Smooth muscle cell (in vitro differentiated cells): ENCODE measurements at regions not wholly inside any gene's neighbourhood (a gene's known extent, or its start where the extent isn't known, plus 50 kb on each side); places are given as distances from the start of the nearest gene placed in this dataset.
"Not testable (repeated sequence)": the region's sequence is repeated elsewhere in the genome, so short reads cannot be mapped to it uniquely, and the experiment has no call there.

ENCODE experiments used
- DNase-seq: peaks from one replicate; lab custom pipeline; 2025; ENCODE audit not compliant: unreplicated experiment; lab: John Stamatoyannopoulos, UW
- H2AFZ ChIP-seq: fragments of 200-600 bp; sonication (generic); 2 replicates; pipeline ENCODE4 v1.6.0; 2016; ENCODE audit warnings: antibody characterized with exemption, low read depth, mild to moderate bottlenecking
- H3F3A ChIP-seq: fragments of 200-600 bp; sonication (generic); 2 replicates; pipeline ENCODE4 v1.6.0; 2017; ENCODE audit warnings: antibody characterized with exemption, low read depth
- H3K27ac ChIP-seq: fragments of 200-600 bp; sonication (generic); 2 replicates; pipeline ENCODE4 v1.5.1; 2016; ENCODE audit warnings: low read depth, mild to moderate bottlenecking
- H3K27me3 ChIP-seq: fragments of 200-600 bp; sonication (generic); 2 replicates; pipeline ENCODE4 v1.6.1; 2016; ENCODE audit warnings: low read depth, mild to moderate bottlenecking
- H3K36me3 ChIP-seq: fragments of 200-600 bp; sonication (generic); 2 replicates; pipeline ENCODE4 v1.5.1; 2016; ENCODE audit warnings: low read depth
- H3K4me1 ChIP-seq: fragments of 200-600 bp; sonication (generic); 2 replicates; pipeline ENCODE4 v1.5.1; 2016; ENCODE audit warnings: low read depth
- H3K4me2 ChIP-seq: fragments of 200-600 bp; sonication (generic); 2 replicates; pipeline ENCODE4 v1.6.0; 2016; ENCODE audit warnings: mild to moderate bottlenecking
- H3K4me3 ChIP-seq: fragments of 200-600 bp; sonication (generic); 2 replicates; pipeline ENCODE4 v1.5.1; 2016; ENCODE audit warnings: mild to moderate bottlenecking
- H3K79me2 ChIP-seq: fragments of 200-600 bp; sonication (generic); 2 replicates; pipeline ENCODE4 v1.6.0; 2016; ENCODE audit warnings: low read depth, mild to moderate bottlenecking
- H3K9ac ChIP-seq: fragments of 200-600 bp; sonication (generic); 2 replicates; pipeline ENCODE4 v1.6.0; 2016; ENCODE audit warnings: low read depth
- H3K9me3 ChIP-seq: fragments of 200-600 bp; sonication (generic); replicated peaks from 2 replicates; pipeline ENCODE4 v1.5.1; 2016; ENCODE audit warnings: low read depth
- H4K20me1 ChIP-seq: fragments of 200-600 bp; sonication (generic); 2 replicates; pipeline ENCODE4 v1.6.0; 2016; ENCODE audit warnings: low read depth
- WGBS: methylation state at CpG from one replicate; pipeline ENCODE4 v1.1.7; 2016; ENCODE audit warnings: low lambda C conversion rate; 5-methylcytosine and 5-hydroxymethylcytosine counted together
- TF ChIP-seq, protein P1 (sequence below): fragments of 200-600 bp; sonication (generic); IDR thresholded peaks from 2 replicates; pipeline ENCODE4 v1.5.1; 2017; ENCODE audit warnings: borderline replicate concordance, mild to moderate bottlenecking, antibody characterized with exemption; ENCODE audit not compliant: insufficient read depth, poor library complexity, severe bottlenecking

- Histone ChIP-seq H3K79me2 (no peaks in the 10 kb centered on the region), H4K20me1 (no peaks in the 10 kb centered on the region), H3K4me3 (no peak overlapping the region), H3K36me3 (no peaks in the 10 kb centered on the region), H3K9me3 (no peaks in the 10 kb centered on the region), H3F3A (no peaks in the 10 kb centered on the region), H3K9ac (no peak overlapping the region), H3K4me1 (no peaks in the 10 kb centered on the region), H3K27ac (no peak overlapping the region), H3K27me3 (no peaks in the 10 kb centered on the region), H2AFZ (no peak overlapping the region), H3K4me2 (no peak overlapping the region)
- TF ChIP-seq, protein P1, sequence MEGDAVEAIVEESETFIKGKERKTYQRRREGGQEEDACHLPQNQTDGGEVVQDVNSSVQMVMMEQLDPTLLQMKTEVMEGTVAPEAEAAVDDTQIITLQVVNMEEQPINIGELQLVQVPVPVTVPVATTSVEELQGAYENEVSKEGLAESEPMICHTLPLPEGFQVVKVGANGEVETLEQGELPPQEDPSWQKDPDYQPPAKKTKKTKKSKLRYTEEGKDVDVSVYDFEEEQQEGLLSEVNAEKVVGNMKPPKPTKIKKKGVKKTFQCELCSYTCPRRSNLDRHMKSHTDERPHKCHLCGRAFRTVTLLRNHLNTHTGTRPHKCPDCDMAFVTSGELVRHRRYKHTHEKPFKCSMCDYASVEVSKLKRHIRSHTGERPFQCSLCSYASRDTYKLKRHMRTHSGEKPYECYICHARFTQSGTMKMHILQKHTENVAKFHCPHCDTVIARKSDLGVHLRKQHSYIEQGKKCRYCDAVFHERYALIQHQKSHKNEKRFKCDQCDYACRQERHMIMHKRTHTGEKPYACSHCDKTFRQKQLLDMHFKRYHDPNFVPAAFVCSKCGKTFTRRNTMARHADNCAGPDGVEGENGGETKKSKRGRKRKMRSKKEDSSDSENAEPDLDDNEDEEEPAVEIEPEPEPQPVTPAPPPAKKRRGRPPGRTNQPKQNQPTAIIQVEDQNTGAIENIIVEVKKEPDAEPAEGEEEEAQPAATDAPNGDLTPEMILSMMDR, result no peak
- no peak for DNase-seq
- WGBS, result 64% methylated on average over 6 of the region's 6 CpGs
Measured at GRCh38 chr3:145457825-145458552, 703.0 kb downstream of the PLOD2 start.

- not testable (repeated sequence) for H3K9me3 ChIP-seq, H3K4me3 ChIP-seq, DNase-seq, H3K4me1 ChIP-seq, H3K36me3 ChIP-seq, H3F3A ChIP-seq, H3K9ac ChIP-seq, H3K79me2 ChIP-seq, H4K20me1 ChIP-seq, H2AFZ ChIP-seq, H3K27ac ChIP-seq, H3K27me3 ChIP-seq, H3K4me2 ChIP-seq
- 100% methylated on average over 1 of the region's 1 CpG for WGBS
Measured at GRCh38 chr3:145459681-145460080, 701.3 kb downstream of the PLOD2 start.

- no peaks in the 10 kb centered on the region for H3K36me3 ChIP-seq
- no peak for DNase-seq
Measured at GRCh38 chr3:145471976-145472375, 689.0 kb downstream of the PLOD2 start.

GRCh38 chr3:145482735-145483134 lies 678.2 kb downstream of the PLOD2 start:
- H3K27me3 ChIP-seq, H3K36me3 ChIP-seq, H3K4me2 ChIP-seq, H3F3A ChIP-seq, DNase-seq, H3K9ac ChIP-seq, H3K4me3 ChIP-seq, H3K9me3 ChIP-seq, H2AFZ ChIP-seq, H4K20me1 ChIP-seq, H3K27ac ChIP-seq, H3K4me1 ChIP-seq, H3K79me2 ChIP-seq: not testable (repeated sequence)
- 96% methylated on average over 10 of the region's 25 CpGs for WGBS

More at GRCh38 chr3:145471976-145472375, 689.0 kb downstream of the PLOD2 start:
- Histone ChIP-seq H3F3A (no peaks in the 10 kb centered on the region), H3K9ac (no peak overlapping the region), H3K27me3 (no peaks in the 10 kb centered on the region), H4K20me1 (no peaks in the 10 kb centered on the region), H3K9me3 (no peaks in the 10 kb centered on the region), H3K4me1 (no peaks in the 10 kb centered on the region), H3K4me3 (no peak overlapping the region), H3K4me2 (no peak overlapping the region), H3K27ac (no peak overlapping the region), H2AFZ (no peak overlapping the region), H3K79me2 (no peaks in the 10 kb centered on the region)
- TF ChIP-seq, protein P1, result no peak
- WGBS, result 81% methylated on average over 3 of the region's 3 CpGs
